ENCODE measurements at regions not wholly inside any gene's neighbourhood (a gene's known extent, or its start where the extent isn't known, plus 50 kb on each side); places are given as distances from the start of the nearest gene placed in this dataset.

DNA sequence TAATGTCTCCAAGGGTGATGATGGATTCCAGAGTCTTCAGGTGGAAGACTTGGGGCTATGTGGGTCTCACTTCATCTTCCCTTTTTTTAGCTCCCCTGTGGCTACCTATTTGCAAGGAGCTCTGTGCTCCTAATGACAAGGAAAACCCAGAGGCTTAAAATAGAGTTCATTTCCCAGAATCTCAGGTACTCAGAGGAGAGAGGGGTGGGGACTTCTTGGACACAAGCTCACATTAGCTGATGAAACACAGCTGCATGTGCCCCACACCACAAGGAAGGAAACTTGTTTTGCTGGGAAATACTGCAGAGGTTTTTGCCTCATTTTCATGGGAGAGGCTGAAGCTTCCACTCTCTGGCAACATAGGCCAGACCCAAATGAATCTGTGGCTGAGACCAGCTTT lies 138.6 kb upstream of the SLC1A4 start:
- Histone ChIP-seq H3K36me3 (ENCODE audit: control insufficient read depth in 2 of 2, extremely low read depth in 1 of 2, insufficient read depth in 1 of 2, low read length in 1 of 2) (no peaks in the 10 kb centered on the region), H3K9me3 (no peaks in the 10 kb centered on the region), H3K27me3 (replicated peaks in 1 of 2; ENCODE audit: control insufficient read depth in 2 of 2, extremely low read depth in 1 of 2, insufficient read depth in 2 of 2, low read length in 1 of 2) (no peaks in the 10 kb centered on the region), H3K27ac (ENCODE audit: low read length) (no peak overlapping the region), H3K4me3 (ENCODE audit: control insufficient read depth in 1 of 2, extremely low read depth in 1 of 2, low read length in 1 of 2) (no peak overlapping the region), H3K4me1 (ENCODE audit: control insufficient read depth in 1 of 2, extremely low read depth in 1 of 2, insufficient read depth in 2 of 2, low read length in 2 of 2) (no peaks in the 10 kb centered on the region)
- ChIA-PET CTCF (interaction anchor here in 1 of 2 donors (0.7 kb wide), 1 partner anchor 153 kb away, joined by 4 read pairs; no protein-coding TSS in a partner anchor), POLR2A (interaction anchor here in 1 of 2 donors (0.7 kb wide), 1 partner anchor 107 kb away, joined by 3 read pairs; no protein-coding TSS in a partner anchor)
- Mint-ChIP-seq H3K27me3 (peaks cover 0 to 3% of the 10 kb centered on the region in 2 donors), H3K4me1 (peaks cover 0 to 6% (median 0%) of the 10 kb centered on the region in 3 donors), H3K4me3 (no peak overlapping the region), H3K36me3 (no peaks in the 10 kb centered on the region), H3K9me3 (no peaks in the 10 kb centered on the region), H3K27ac (no peak overlapping the region)
- ATAC-seq (replicated peaks in 1 of 4) (no peak), DNase-seq (no peak)

DNA sequence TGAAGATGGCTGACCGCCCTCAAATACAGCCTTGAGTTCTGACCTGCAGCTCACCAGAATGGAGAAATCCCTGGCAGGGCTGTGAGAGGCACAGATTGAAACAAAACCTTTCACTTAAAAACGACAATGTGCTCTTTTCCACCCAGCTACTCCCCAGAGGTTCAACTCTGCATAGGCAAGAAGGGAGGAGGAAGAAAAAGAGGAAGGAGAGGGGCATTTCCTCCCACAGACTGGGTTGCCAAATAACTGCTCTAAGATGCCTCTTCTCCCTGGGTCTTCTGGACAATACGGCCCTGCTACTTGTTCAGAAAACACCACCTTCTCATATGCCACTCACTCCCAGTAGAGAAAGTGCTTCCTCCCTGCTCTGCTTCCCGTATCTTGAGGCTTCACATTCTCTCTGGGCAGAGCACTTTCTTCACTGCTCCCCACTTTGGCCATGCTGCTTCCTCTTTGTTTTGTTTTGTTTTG lies 136.4 kb upstream of the SLC1A4 start:
- no peak for ATAC-seq (replicated peaks in 1 of 4)

DNA sequence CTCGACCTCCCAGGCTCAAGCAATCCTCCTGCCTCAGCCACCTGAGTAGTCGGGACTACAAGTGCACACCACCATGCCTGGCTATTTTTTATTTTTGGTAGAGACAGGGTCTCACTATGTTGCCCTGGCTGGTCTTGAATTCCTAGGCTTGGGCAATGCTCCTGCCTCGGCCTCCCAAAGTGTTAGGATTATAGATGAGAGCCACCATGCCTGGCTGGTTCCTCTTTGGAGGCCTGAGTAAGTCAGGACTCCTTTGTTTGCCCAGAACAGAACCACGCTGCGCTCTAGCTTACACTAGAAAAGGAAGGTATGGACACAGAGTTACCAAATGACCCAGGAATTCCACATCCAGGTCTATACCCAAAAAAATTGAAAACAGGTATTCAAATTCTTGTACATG lies 135.9 kb upstream of the SLC1A4 start:
- DNase-seq (no peak), ATAC-seq (replicated peaks in 1 of 4) (no peak)
- WGBS (ENCODE audit: insufficient coverage), result 75% methylated on average over 1 of the region's 5 CpGs
- Mint-ChIP-seq H3K36me3 (no peaks in the 10 kb centered on the region), H3K27me3 (peaks cover 2 to 6% of the 10 kb centered on the region in 2 donors), H3K27ac (peak overlapping the region in 1 of 2 donors; percentile 60), H3K4me1 (peaks cover 0 to 6% (median 0%) of the 10 kb centered on the region in 3 donors), H3K4me3 (no peak overlapping the region), H3K9me3 (no peaks in the 10 kb centered on the region)
- Histone ChIP-seq H3K27me3 (replicated peaks in 1 of 2; ENCODE audit: control insufficient read depth in 2 of 2, extremely low read depth in 1 of 2, insufficient read depth in 2 of 2, low read length in 1 of 2) (peaks cover 0 to 9% of the 10 kb centered on the region in 2 experiments), H3K9me3 (no peaks in the 10 kb centered on the region), H3K27ac (ENCODE audit: low read length) (no peak overlapping the region), H3K4me3 (ENCODE audit: control insufficient read depth in 1 of 2, extremely low read depth in 1 of 2, low read length in 1 of 2) (no peak overlapping the region), H3K36me3 (ENCODE audit: control insufficient read depth in 2 of 2, extremely low read depth in 1 of 2, insufficient read depth in 1 of 2, low read length in 1 of 2) (no peaks in the 10 kb centered on the region), H3K4me1 (ENCODE audit: control insufficient read depth in 1 of 2, extremely low read depth in 1 of 2, insufficient read depth in 2 of 2, low read length in 2 of 2) (no peaks in the 10 kb centered on the region)
- CTCF ChIA-PET, result no interaction called here
- POLR2A ChIA-PET, result no interaction called here

More for the DNA sequence above, 136.4 kb upstream of the SLC1A4 start:
- H3K4me1 ChIP-seq (ENCODE audit: control insufficient read depth in 1 of 2, extremely low read depth in 1 of 2, insufficient read depth in 2 of 2, low read length in 2 of 2), result no peaks in the 10 kb centered on the region
- peaks cover under 1 to 6% of the 10 kb centered on the region in 2 donors for H3K27me3 Mint-ChIP-seq
- ChIA-PET POLR2A (no interaction called here), CTCF (interaction anchor here in 1 of 2 donors (0.6 kb wide), 1 partner anchor 138 kb away, joined by 3 read pairs; no protein-coding TSS in a partner anchor)
- peaks cover 0 to 6% (median 0%) of the 10 kb centered on the region in 3 donors for H3K4me1 Mint-ChIP-seq
- H3K36me3 ChIP-seq (ENCODE audit: control insufficient read depth in 2 of 2, extremely low read depth in 1 of 2, insufficient read depth in 1 of 2, low read length in 1 of 2), result no peaks in the 10 kb centered on the region
- no peak overlapping the region for H3K27ac ChIP-seq (ENCODE audit: low read length)
- H3K27ac Mint-ChIP-seq, result peak overlapping the region in 1 of 2 donors; percentile 60
- H3K36me3 Mint-ChIP-seq, result no peaks in the 10 kb centered on the region
- H3K4me3 ChIP-seq (ENCODE audit: control insufficient read depth in 1 of 2, extremely low read depth in 1 of 2, low read length in 1 of 2), result no peak overlapping the region
- H3K27me3 ChIP-seq (replicated peaks in 1 of 2; ENCODE audit: control insufficient read depth in 2 of 2, extremely low read depth in 1 of 2, insufficient read depth in 2 of 2, low read length in 1 of 2), result peaks cover 0 to 4% of the 10 kb centered on the region in 2 experiments
- no peaks in the 10 kb centered on the region for H3K9me3 Mint-ChIP-seq
- 29% methylated on average over 1 of the region's 4 CpGs for WGBS (ENCODE audit: insufficient coverage)
- no peaks in the 10 kb centered on the region for H3K9me3 ChIP-seq
- H3K4me3 Mint-ChIP-seq, result no peak overlapping the region
- DNase-seq, result peak in 1 of 35 experiments; percentile 15

DNA sequence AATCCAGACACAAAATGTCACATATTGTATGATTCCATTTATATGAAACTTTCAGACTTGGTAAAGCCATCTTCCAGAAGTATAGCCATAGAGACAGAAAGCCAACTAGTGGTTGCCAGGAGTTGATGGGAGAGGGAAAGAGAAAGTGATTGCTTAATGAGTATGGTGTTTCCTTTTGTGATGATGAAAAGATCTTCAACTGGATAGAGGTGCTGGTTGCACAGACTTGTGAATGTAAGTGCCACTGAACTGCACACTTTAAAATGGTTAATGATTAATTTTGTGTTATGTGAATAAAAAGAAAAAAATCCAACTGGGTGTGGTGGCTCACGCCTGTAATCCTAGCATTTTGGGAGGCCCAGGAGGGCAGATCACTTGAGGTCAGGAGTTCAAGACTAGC lies 135.3 kb upstream of the SLC1A4 start:
- 100% methylated on average over 1 of the region's 1 CpG for WGBS (ENCODE audit: insufficient coverage)
- H3K4me3 ChIP-seq (ENCODE audit: control insufficient read depth in 1 of 2, extremely low read depth in 1 of 2, low read length in 1 of 2), result no peak overlapping the region
- ATAC-seq (replicated peaks in 1 of 4) (no peak), DNase-seq (no peak)
- Mint-ChIP-seq H3K4me3 (no peak overlapping the region), H3K4me1 (peaks cover under 1 to 10% (median 1%) of the 10 kb centered on the region in 3 donors), H3K36me3 (no peaks in the 10 kb centered on the region), H3K9me3 (no peaks in the 10 kb centered on the region), H3K27ac (no peak overlapping the region), H3K27me3 (peaks cover 7 to 11% of the 10 kb centered on the region in 2 donors)
- no peak overlapping the region for H3K27ac ChIP-seq (ENCODE audit: low read length)
- ChIA-PET POLR2A (no interaction called here), CTCF (interaction anchor here in 1 of 2 donors (1.1 kb wide), 1 partner anchor 212 kb away, joined by 5 read pairs; no protein-coding TSS in a partner anchor)
- no peaks in the 10 kb centered on the region for H3K4me1 ChIP-seq (ENCODE audit: control insufficient read depth in 1 of 2, extremely low read depth in 1 of 2, insufficient read depth in 2 of 2, low read length in 2 of 2)
- H3K9me3 ChIP-seq, result no peaks in the 10 kb centered on the region
- H3K36me3 ChIP-seq (ENCODE audit: control insufficient read depth in 2 of 2, extremely low read depth in 1 of 2, insufficient read depth in 1 of 2, low read length in 1 of 2), result no peaks in the 10 kb centered on the region
- peaks cover 0 to 15% of the 10 kb centered on the region in 2 experiments for H3K27me3 ChIP-seq (replicated peaks in 1 of 2; ENCODE audit: control insufficient read depth in 2 of 2, extremely low read depth in 1 of 2, insufficient read depth in 2 of 2, low read length in 1 of 2)

DNA sequence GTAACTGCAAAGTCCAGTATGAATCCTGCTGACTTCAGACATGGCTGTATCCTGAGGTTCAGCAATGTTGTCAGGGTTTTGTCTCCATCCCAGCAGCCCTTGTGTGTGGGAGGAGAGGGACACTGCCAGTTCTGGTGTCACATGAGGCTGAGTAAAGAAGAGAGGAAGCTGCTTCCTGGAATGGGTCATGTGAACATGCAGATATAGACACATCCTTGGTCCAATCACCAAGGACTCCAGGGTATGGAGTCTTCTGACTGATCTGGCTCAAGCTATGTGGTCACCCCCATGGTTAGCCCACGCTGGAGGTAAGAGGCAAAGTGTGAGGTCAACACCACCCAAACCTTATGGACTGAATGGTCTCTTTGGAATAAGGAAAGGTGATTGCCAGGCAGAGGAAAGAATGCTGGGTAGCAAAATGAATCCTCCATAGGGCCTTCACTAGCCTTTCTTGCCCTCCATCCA lies 134.4 kb upstream of the SLC1A4 start:
- H3K36me3 ChIP-seq (ENCODE audit: control insufficient read depth in 2 of 2, extremely low read depth in 1 of 2, insufficient read depth in 1 of 2, low read length in 1 of 2), result no peaks in the 10 kb centered on the region
- Mint-ChIP-seq H3K36me3 (no peaks in the 10 kb centered on the region), H3K4me1 (peaks cover 3 to 14% (median 4%) of the 10 kb centered on the region in 3 donors), H3K9me3 (no peaks in the 10 kb centered on the region), H3K4me3 (no peak overlapping the region), H3K27ac (no peak overlapping the region), H3K27me3 (peaks cover 12% of the 10 kb centered on the region in 2 donors)
- no peak for ATAC-seq (replicated peaks in 1 of 4)
- peaks cover 0 to 21% of the 10 kb centered on the region in 2 experiments for H3K27me3 ChIP-seq (replicated peaks in 1 of 2; ENCODE audit: control insufficient read depth in 2 of 2, extremely low read depth in 1 of 2, insufficient read depth in 2 of 2, low read length in 1 of 2)
- H3K4me1 ChIP-seq (ENCODE audit: control insufficient read depth in 1 of 2, extremely low read depth in 1 of 2, insufficient read depth in 2 of 2, low read length in 2 of 2), result peaks cover 0 to 6% of the 10 kb centered on the region in 2 experiments
- WGBS (ENCODE audit: insufficient coverage), result no CpG with 5 or more reads among the region's 1 CpG
- no peak for DNase-seq
- no peak overlapping the region for H3K27ac ChIP-seq (ENCODE audit: low read length)
- ChIA-PET CTCF (interaction anchor here in 1 of 2 donors (1.1 kb wide), 1 partner anchor 213 kb away, joined by 5 read pairs; no protein-coding TSS in a partner anchor), POLR2A (no interaction called here)
- H3K9me3 ChIP-seq, result no peaks in the 10 kb centered on the region
- H3K4me3 ChIP-seq (ENCODE audit: control insufficient read depth in 1 of 2, extremely low read depth in 1 of 2, low read length in 1 of 2), result no peak overlapping the region

DNA sequence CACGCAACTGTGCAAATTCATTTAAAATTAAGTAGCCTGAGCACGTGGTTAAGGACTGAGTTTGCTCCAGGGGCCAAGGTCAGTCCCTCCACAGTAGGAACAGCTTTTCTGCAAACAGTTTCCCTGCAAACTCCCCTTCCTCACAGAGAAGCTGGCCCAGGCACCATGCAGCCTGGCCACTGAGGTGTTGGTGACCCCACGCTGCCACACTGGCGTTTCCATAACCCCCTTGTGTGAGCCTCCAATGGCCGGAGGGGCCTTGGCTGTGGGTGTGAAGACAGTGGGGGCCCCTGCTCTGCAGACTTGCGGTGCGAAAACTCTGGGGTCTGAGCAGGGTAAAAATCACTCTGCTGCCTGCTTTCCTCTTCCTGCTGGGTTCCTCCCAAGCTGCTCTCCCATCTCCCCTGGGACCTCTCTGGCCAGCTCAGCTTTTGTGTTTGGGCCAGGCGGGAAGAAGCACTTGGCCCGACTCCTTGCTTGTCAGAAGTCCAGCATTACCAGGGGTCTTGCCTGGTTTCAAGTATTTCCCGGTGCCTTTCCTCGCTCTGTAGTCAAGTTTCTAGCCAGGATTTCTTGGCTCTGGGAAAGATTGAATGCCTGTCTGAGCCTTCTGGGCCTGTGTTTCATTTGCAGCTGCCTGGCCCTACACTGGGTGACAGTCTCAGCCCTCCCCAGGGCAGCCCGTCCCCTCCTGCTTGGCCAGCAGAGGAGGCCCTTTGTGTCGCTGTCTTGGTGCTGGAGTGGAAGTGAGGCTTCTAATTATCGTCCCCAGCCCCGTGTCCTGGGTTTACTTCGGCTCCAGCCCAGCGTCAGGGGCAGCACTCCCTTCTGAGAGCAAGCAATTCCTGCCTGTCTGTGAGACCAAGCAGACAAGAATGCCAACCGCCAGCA lies 131.4 kb upstream of the SLC1A4 start:
- Mint-ChIP-seq H3K4me1 (peaks cover 3 to 13% (median 4%) of the 10 kb centered on the region in 3 donors), H3K27ac (no peak overlapping the region), H3K4me3 (no peak overlapping the region), H3K27me3 (peaks cover 9 to 12% of the 10 kb centered on the region in 2 donors), H3K36me3 (no peaks in the 10 kb centered on the region), H3K9me3 (no peaks in the 10 kb centered on the region)
- Histone ChIP-seq H3K4me1 (ENCODE audit: control insufficient read depth in 1 of 2, extremely low read depth in 1 of 2, insufficient read depth in 2 of 2, low read length in 2 of 2) (peaks cover 0 to 12% of the 10 kb centered on the region in 2 experiments), H3K9me3 (peaks cover 2% of the 10 kb centered on the region), H3K27me3 (replicated peaks in 1 of 2; ENCODE audit: control insufficient read depth in 2 of 2, extremely low read depth in 1 of 2, insufficient read depth in 2 of 2, low read length in 1 of 2) (peaks cover 0 to 29% of the 10 kb centered on the region in 2 experiments), H3K27ac (ENCODE audit: low read length) (no peak overlapping the region), H3K36me3 (ENCODE audit: control insufficient read depth in 2 of 2, extremely low read depth in 1 of 2, insufficient read depth in 1 of 2, low read length in 1 of 2) (no peaks in the 10 kb centered on the region), H3K4me3 (ENCODE audit: control insufficient read depth in 1 of 2, extremely low read depth in 1 of 2, low read length in 1 of 2) (no peak overlapping the region)
- POLR2A ChIA-PET, result no interaction called here
- CTCF ChIA-PET, result interaction anchor here (1.0 to 1.4 kb wide), 3 partner anchors 211 to 271 kb away, joined by 3 to 4 read pairs (median 3); no protein-coding TSS in a partner anchor
- DNase-seq (no peak), ATAC-seq (replicated peaks in 1 of 4) (no peak)
- WGBS (ENCODE audit: insufficient coverage), result 86% methylated on average over 12 of the region's 18 CpGs

Data from T-cell (primary cell).